Neural progenitor cell (in vitro differentiated cells): ENCODE measurements at regions not wholly inside any gene's neighbourhood (a gene's known extent, or its start where the extent isn't known, plus 50 kb on each side); places are given as distances from the start of the nearest gene placed in this dataset.

ENCODE experiments used
- DNase-seq: peaks from one replicate; pipeline ENCODE4 v3.0.0-alpha.2; 2016; ENCODE audit warnings: low spot score
- H2AFZ ChIP-seq: fragments of 200-600 bp; sonication (generic); replicated peaks from 2 replicates; pipeline ENCODE4 v1.6.1; 2016; ENCODE audit warnings: antibody characterized with exemption
- H3F3A ChIP-seq: fragments of 200-600 bp; sonication (generic); 2 replicates; pipeline ENCODE4 v1.6.1; 2016; ENCODE audit warnings: antibody characterized with exemption, low read depth
- H3K27ac ChIP-seq: fragments of 200-600 bp; sonication (generic); 2 replicates; pipeline ENCODE4 v1.5.1; 2016; ENCODE audit warnings: mild to moderate bottlenecking
- H3K27me3 ChIP-seq: fragments of 200-600 bp; sonication (generic); 2 replicates; pipeline ENCODE4 v1.6.1; 2016; ENCODE audit warnings: mild to moderate bottlenecking, moderate library complexity
- H3K36me3 ChIP-seq: fragments of 200-600 bp; sonication (generic); 2 replicates; pipeline ENCODE4 v1.5.1; 2016
- H3K4me1 ChIP-seq: fragments of 200-600 bp; sonication (generic); 2 replicates; pipeline ENCODE4 v1.6.1; 2016; ENCODE audit warnings: mixed run types
- H3K4me2 ChIP-seq: fragments of 200-600 bp; sonication (generic); 2 replicates; pipeline ENCODE4 v1.6.1; 2016
- H3K4me3 ChIP-seq: fragments of 200-600 bp; sonication (generic); 2 replicates; pipeline ENCODE4 v1.5.1; 2016
- H3K79me2 ChIP-seq: fragments of 200-600 bp; sonication (generic); 2 replicates; pipeline ENCODE4 v1.6.1; 2016; ENCODE audit warnings: low read depth
- H3K9ac ChIP-seq: fragments of 200-600 bp; sonication (generic); 2 replicates; pipeline ENCODE4 v1.6.1; 2016
- H3K9me3 ChIP-seq: fragments of 200-600 bp; sonication (generic); 2 replicates; pipeline ENCODE4 v1.5.1; 2016; ENCODE audit warnings: low read depth
- H4K20me1 ChIP-seq: fragments of 200-600 bp; sonication (generic); 2 replicates; pipeline ENCODE4 v1.6.1; 2016; ENCODE audit warnings: low read depth
- H3K27ac Mint-ChIP-seq: 3 replicates; pipeline ENCODE4 v1.8.0; 2021; ENCODE audit warnings: mixed read lengths
- H3K27me3 Mint-ChIP-seq: 2 replicates; pipeline ENCODE4 v1.8.0; 2022; ENCODE audit warnings: low read depth, mild to moderate bottlenecking, inconsistent platforms, moderate library complexity, mixed read lengths; ENCODE audit not compliant: insufficient read depth
- H3K36me3 Mint-ChIP-seq: 3 replicates; pipeline ENCODE4 v1.8.0; 2021; ENCODE audit warnings: mixed read lengths
- H3K4me1 Mint-ChIP-seq: 3 replicates; pipeline ENCODE4 v1.8.0; 2021; ENCODE audit warnings: mixed read lengths
- H3K4me3 Mint-ChIP-seq: 3 replicates; pipeline ENCODE4 v1.8.0; 2021; ENCODE audit warnings: mild to moderate bottlenecking, moderate library complexity, mixed read lengths
- H3K9me3 Mint-ChIP-seq: 3 replicates; pipeline ENCODE4 v1.8.0; 2020; ENCODE audit warnings: mixed read lengths
- CTCF ChIP-seq: fragments of 200-600 bp; sonication (generic); IDR thresholded peaks from 2 replicates; pipeline ENCODE4 v1.5.1; 2017; ENCODE audit warnings: antibody characterized with exemption, mild to moderate bottlenecking
- EZH2 ChIP-seq: fragments of 200-600 bp; sonication (generic); IDR thresholded peaks from 2 replicates; pipeline ENCODE4 v1.6.1; 2017; ENCODE audit warnings: antibody characterized with exemption, mild to moderate bottlenecking, moderate library complexity
- EZH2phosphoT487 ChIP-seq: fragments of 200-600 bp; sonication (generic); IDR thresholded peaks from 2 replicates; pipeline ENCODE4 v1.6.1; 2017; ENCODE audit warnings: antibody characterized with exemption

- no peaks in the 10 kb centered on the region for H4K20me1 ChIP-seq
- H3K27me3 ChIP-seq: no peaks in the 10 kb centered on the region
- H3K27ac ChIP-seq: no peak overlapping the region
- H3K79me2 ChIP-seq: no peaks in the 10 kb centered on the region
- H3K9me3 Mint-ChIP-seq: peaks cover 8% of the 10 kb centered on the region
- peaks cover 6% of the 10 kb centered on the region for H3K27me3 Mint-ChIP-seq
- H3F3A ChIP-seq: no peaks in the 10 kb centered on the region
- no peak overlapping the region for H3K9ac ChIP-seq
- DNase-seq: no peak
- H3K4me3 ChIP-seq: no peak overlapping the region
- no peaks in the 10 kb centered on the region for H3K36me3 Mint-ChIP-seq
- no peak overlapping the region for H3K4me3 Mint-ChIP-seq
- no peak overlapping the region for H2AFZ ChIP-seq
- H3K4me2 ChIP-seq: no peak overlapping the region
- no peaks in the 10 kb centered on the region for H3K9me3 ChIP-seq
- no peak overlapping the region for H3K27ac Mint-ChIP-seq
- H3K4me1 ChIP-seq: no peaks in the 10 kb centered on the region
- H3K4me1 Mint-ChIP-seq: peaks cover 29% of the 10 kb centered on the region
- TF ChIP-seq EZH2 (no peak), EZH2phosphoT487 (no peak), CTCF (no peak)
- H3K36me3 ChIP-seq: no peaks in the 10 kb centered on the region
Measured at GRCh38 chr12:58767496-58767895, 152.8 kb downstream of the LRIG3 start.

GRCh38 chr12:58773986-58774385, 146.3 kb downstream of the LRIG3 start:
- H3K27ac Mint-ChIP-seq: no peak overlapping the region
- no peak for TF ChIP-seq EZH2phosphoT487
- no peak for TF ChIP-seq EZH2
- TF ChIP-seq CTCF: no peak
- no peaks in the 10 kb centered on the region for H4K20me1 ChIP-seq
- H3F3A ChIP-seq: no peaks in the 10 kb centered on the region
- H3K36me3 ChIP-seq: no peaks in the 10 kb centered on the region
- H3K9me3 ChIP-seq: no peaks in the 10 kb centered on the region
- no peak for DNase-seq
- H3K27ac ChIP-seq: no peak overlapping the region
- H3K9me3 Mint-ChIP-seq: peaks cover 6% of the 10 kb centered on the region
- H2AFZ ChIP-seq: no peak overlapping the region
- no peak overlapping the region for H3K4me3 Mint-ChIP-seq
- peaks cover 6% of the 10 kb centered on the region for H3K27me3 Mint-ChIP-seq
- H3K4me1 Mint-ChIP-seq: no peaks in the 10 kb centered on the region
- no peak overlapping the region for H3K4me3 ChIP-seq
- H3K4me2 ChIP-seq: no peak overlapping the region
- H3K36me3 Mint-ChIP-seq: no peaks in the 10 kb centered on the region
- H3K9ac ChIP-seq: no peak overlapping the region
- no peaks in the 10 kb centered on the region for H3K79me2 ChIP-seq
- H3K4me1 ChIP-seq: no peaks in the 10 kb centered on the region
- H3K27me3 ChIP-seq: no peaks in the 10 kb centered on the region

GRCh38 chr12:58774731-58775130, 145.6 kb downstream of the LRIG3 start:
- no peak overlapping the region for H3K27ac ChIP-seq
- Mint-ChIP-seq H3K4me3 (no peak overlapping the region), H3K9me3 (peaks cover 3% of the 10 kb centered on the region), H3K27me3 (peaks cover 6% of the 10 kb centered on the region), H3K36me3 (no peaks in the 10 kb centered on the region), H3K27ac (no peak overlapping the region), H3K4me1 (no peaks in the 10 kb centered on the region)
- no peak overlapping the region for H3K4me3 ChIP-seq
- H3K4me1 ChIP-seq: no peaks in the 10 kb centered on the region
- H3K79me2 ChIP-seq: no peaks in the 10 kb centered on the region
- no peaks in the 10 kb centered on the region for H3K27me3 ChIP-seq
- no peaks in the 10 kb centered on the region for H3F3A ChIP-seq
- H2AFZ ChIP-seq: peak overlapping the region; percentile 47
- TF ChIP-seq EZH2: no peak
- no peak for TF ChIP-seq EZH2phosphoT487
- no peak for TF ChIP-seq CTCF
- no peaks in the 10 kb centered on the region for H3K9me3 ChIP-seq
- DNase-seq: no peak
- H3K4me2 ChIP-seq: no peak overlapping the region
- H3K36me3 ChIP-seq: no peaks in the 10 kb centered on the region
- H3K9ac ChIP-seq: no peak overlapping the region
- H4K20me1 ChIP-seq: no peaks in the 10 kb centered on the region

- Mint-ChIP-seq H3K27me3 (peaks cover 4% of the 10 kb centered on the region), H3K4me1 (no peaks in the 10 kb centered on the region), H3K4me3 (no peak overlapping the region), H3K27ac (no peak overlapping the region), H3K36me3 (no peaks in the 10 kb centered on the region), H3K9me3 (peaks cover 3% of the 10 kb centered on the region)
- DNase-seq: no peak
- no peaks in the 10 kb centered on the region for H3K27me3 ChIP-seq
- H3K9me3 ChIP-seq: no peaks in the 10 kb centered on the region
- H3K27ac ChIP-seq: no peak overlapping the region
- no peaks in the 10 kb centered on the region for H3K4me1 ChIP-seq
- H3K4me2 ChIP-seq: no peak overlapping the region
- no peak overlapping the region for H3K9ac ChIP-seq
- H3F3A ChIP-seq: no peaks in the 10 kb centered on the region
- no peaks in the 10 kb centered on the region for H3K79me2 ChIP-seq
- no peak overlapping the region for H3K4me3 ChIP-seq
- no peaks in the 10 kb centered on the region for H4K20me1 ChIP-seq
- no peak overlapping the region for H2AFZ ChIP-seq
- no peaks in the 10 kb centered on the region for H3K36me3 ChIP-seq
- TF ChIP-seq EZH2: no peak
Measured at GRCh38 chr12:58775396-58775795, 144.9 kb downstream of the LRIG3 start.
